ENCODE measurements at regions not wholly inside any gene's neighbourhood (a gene's known extent, or its start where the extent isn't known, plus 50 kb on each side); places are given as distances from the start of the nearest gene placed in this dataset.

DNA sequence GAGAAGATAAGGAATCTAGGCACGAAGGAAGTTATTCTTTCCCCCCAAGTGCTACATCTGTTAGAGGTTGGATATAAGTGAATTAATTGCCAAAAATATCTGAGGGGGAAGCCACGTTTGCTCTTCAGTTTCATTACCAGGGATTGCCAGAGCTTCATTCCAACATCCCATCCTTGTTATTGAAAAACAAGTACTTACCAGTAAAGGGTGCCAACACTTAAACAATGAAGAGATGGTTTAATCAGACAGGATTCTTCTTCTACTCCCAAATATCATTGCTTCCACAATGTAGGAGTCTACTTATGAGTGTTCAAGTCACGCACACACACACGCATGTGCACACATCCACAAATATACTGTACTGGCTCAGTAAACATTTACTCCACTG is 312.4 kb downstream of the RPAP3 start:
- ATAC-seq (no peak), DNase-seq (no peak)
- H3K27ac Mint-ChIP-seq = peak overlapping the region; percentile 56 to 92
- peaks cover 0 to 5% of the 10 kb centered on the region in 2 donors for H3K9me3 Mint-ChIP-seq
- H3K4me3 Mint-ChIP-seq = peak overlapping the region; percentile 61 to 92
- no peaks in the 10 kb centered on the region for H3K27me3 Mint-ChIP-seq
- peaks cover 96% of the 10 kb centered on the region for H3K4me1 Mint-ChIP-seq

DNA sequence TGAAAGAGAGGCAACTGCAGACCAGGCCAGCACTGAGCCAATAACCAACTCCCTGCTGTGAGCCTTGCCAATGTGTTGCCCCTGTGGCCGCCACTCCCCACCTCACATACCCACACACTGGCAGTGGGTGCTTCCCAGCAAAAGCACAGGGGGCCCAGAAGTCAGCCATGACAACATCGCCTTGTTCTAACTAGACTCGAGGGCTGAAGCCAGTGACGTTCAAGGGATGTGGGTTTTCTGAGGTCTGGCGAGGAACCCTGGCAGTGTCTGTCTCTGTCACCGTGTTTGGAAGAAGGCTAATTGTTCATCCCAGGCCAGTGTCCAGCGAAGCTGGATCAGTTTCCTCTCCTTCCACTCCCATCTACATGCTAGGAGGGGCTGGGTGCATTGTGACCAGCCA is 311.8 kb upstream of the AMIGO2 start:
- Mint-ChIP-seq H3K4me3 (peak overlapping the region; percentile 79 to 92), H3K27me3 (no peaks in the 10 kb centered on the region), H3K4me1 (peaks cover 90% of the 10 kb centered on the region), H3K27ac (peak overlapping the region; percentile 98 to 100), H3K9me3 (peaks cover 0 to 5% of the 10 kb centered on the region in 2 donors)
- ATAC-seq = peak; percentile 90
- peak; percentile 80 to 92 for DNase-seq

- Mint-ChIP-seq H3K27ac (peak overlapping the region in 1 of 2 donors; percentile 96), H3K9me3 (peaks cover 0 to 5% of the 10 kb centered on the region in 2 donors), H3K4me1 (peaks cover 84% of the 10 kb centered on the region), H3K4me3 (peak overlapping the region in 1 of 2 donors; percentile 17), H3K27me3 (no peaks in the 10 kb centered on the region)
- ATAC-seq (no peak), DNase-seq (no peak)
Observed at GRCh38 chr12:47388712-47389111, 309.0 kb upstream of the AMIGO2 start.

DNA sequence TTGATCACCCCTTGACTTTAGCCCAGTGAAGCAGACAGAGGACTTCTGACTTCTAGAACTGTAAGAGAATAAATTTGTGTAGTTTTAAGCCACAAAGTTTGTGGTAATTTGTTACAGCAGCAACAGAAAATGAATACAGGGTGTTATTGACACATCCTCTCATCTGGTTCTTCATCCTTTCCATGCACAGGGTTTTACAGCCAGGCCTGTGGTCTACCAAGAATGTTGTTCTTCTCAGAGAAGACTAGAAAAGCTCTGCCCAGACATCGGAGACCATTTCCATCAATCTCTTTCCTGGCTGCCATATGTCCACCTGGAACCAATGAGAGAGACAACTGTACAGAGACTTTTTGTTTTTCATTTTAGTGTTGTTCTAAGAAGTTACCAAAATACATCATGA is 308.2 kb upstream of the AMIGO2 start:
- H3K27ac Mint-ChIP-seq = peak overlapping the region; percentile 74 to 96
- no peaks in the 10 kb centered on the region for H3K27me3 Mint-ChIP-seq
- no peak for ATAC-seq
- H3K4me3 Mint-ChIP-seq = peak overlapping the region in 1 of 2 donors; percentile 20
- H3K9me3 Mint-ChIP-seq = peaks cover 0 to 5% of the 10 kb centered on the region in 2 donors
- peaks cover 84% of the 10 kb centered on the region for H3K4me1 Mint-ChIP-seq
- peak in 1 of 2 donors; percentile 27 for DNase-seq

GRCh38 chr12:47385653-47386052 is 305.9 kb upstream of the AMIGO2 start:
- ATAC-seq = no peak
- peaks cover 73% of the 10 kb centered on the region for H3K4me1 Mint-ChIP-seq
- H3K27ac Mint-ChIP-seq = peak overlapping the region in 1 of 2 donors; percentile 95
- no peak for DNase-seq
- peak overlapping the region in 1 of 2 donors; percentile 45 for H3K4me3 Mint-ChIP-seq
- H3K9me3 Mint-ChIP-seq = peaks cover 5 to 15% of the 10 kb centered on the region in 2 donors
- no peaks in the 10 kb centered on the region for H3K27me3 Mint-ChIP-seq

DNA sequence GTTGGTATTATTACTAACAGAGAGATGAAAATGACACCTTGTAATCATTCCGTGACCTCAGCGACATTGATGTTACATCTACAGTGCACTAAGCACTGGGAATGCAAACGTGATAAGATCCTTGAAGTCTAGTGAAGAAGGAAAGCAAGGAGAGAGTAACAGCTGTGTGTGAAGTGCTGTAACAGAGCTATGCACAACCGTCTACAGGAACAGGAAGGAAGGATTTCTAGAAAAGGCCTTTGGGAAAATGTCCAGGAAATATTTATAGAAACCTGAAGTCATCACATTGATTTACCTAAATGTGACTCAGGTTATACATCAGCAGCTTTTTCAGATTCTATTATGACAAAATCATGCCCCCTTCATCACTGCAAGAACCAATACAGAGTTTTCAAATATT is 304.2 kb upstream of the AMIGO2 start:
- DNase-seq (no peak), ATAC-seq (no peak)
- H3K27me3 Mint-ChIP-seq = no peaks in the 10 kb centered on the region
- peak overlapping the region; percentile 6 to 45 for H3K4me3 Mint-ChIP-seq
- H3K4me1 Mint-ChIP-seq = peaks cover 73% of the 10 kb centered on the region
- peak overlapping the region in 1 of 2 donors; percentile 95 for H3K27ac Mint-ChIP-seq
- peaks cover 11 to 25% of the 10 kb centered on the region in 2 donors for H3K9me3 Mint-ChIP-seq

DNA sequence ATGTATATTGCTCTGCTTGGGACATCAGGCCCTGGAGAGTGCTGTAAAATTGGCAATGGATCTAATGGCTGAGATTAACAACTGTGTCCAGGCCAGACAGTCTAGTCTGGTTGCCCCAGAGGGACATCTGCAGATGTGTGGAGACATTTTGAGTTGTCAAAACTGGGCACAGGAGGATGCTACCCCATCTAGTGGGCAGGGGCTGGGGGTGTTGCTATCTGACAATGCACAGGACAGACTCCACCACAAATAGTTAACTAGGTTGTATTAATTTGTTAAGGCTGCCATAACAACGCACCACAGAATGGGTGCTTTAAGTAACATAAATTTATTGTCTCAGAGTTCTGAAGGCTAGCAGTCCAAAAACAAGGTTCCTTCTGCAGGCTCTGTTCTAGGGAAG is 302.5 kb upstream of the AMIGO2 start:
- peak; percentile 89 for ATAC-seq
- Mint-ChIP-seq H3K4me1 (peaks cover 68% of the 10 kb centered on the region), H3K4me3 (no peak overlapping the region), H3K9me3 (peaks cover 13 to 25% of the 10 kb centered on the region in 2 donors), H3K27ac (no peak overlapping the region), H3K27me3 (no peaks in the 10 kb centered on the region)
- no peak for DNase-seq

- DNase-seq = no peak
- Mint-ChIP-seq H3K9me3 (peaks cover 17 to 50% of the 10 kb centered on the region in 2 donors), H3K27ac (peak overlapping the region in 1 of 2 donors; percentile 88), H3K4me3 (peak overlapping the region in 1 of 2 donors; percentile 40), H3K4me1 (peaks cover 49% of the 10 kb centered on the region), H3K27me3 (no peaks in the 10 kb centered on the region)
- no peak for ATAC-seq
Observed at GRCh38 chr12:47378907-47379306, 299.1 kb upstream of the AMIGO2 start.

DNA sequence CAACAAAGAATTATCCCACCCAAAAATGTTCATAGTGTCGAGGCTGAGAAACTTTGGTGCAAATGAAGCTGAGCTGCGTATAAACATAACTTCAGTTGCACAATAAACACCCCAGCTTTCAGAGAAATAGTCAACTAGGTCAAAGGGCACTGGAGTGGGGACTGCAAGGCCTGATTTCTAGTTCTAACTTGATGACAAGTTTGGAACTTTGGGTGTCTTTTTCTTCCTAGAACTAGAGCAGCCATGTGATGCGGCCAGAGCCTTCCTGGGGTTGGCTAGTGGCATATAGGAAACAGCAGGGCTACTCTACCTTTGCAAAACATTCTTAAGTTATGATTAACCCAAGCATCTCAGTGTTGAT is 298.4 kb upstream of the AMIGO2 start:
- no peak for DNase-seq
- Mint-ChIP-seq H3K4me3 (no peak overlapping the region), H3K4me1 (peaks cover 47% of the 10 kb centered on the region), H3K27me3 (no peaks in the 10 kb centered on the region), H3K27ac (peak overlapping the region in 1 of 2 donors; percentile 88), H3K9me3 (peaks cover 23 to 57% of the 10 kb centered on the region in 2 donors)
- no peak for ATAC-seq

- Mint-ChIP-seq H3K9me3 (peaks cover 23 to 55% of the 10 kb centered on the region in 2 donors), H3K27ac (no peak overlapping the region), H3K27me3 (no peaks in the 10 kb centered on the region), H3K4me1 (peaks cover 45% of the 10 kb centered on the region), H3K4me3 (no peak overlapping the region)
- DNase-seq (no peak), ATAC-seq (no peak)
Observed at GRCh38 chr12:47377414-47378221, 297.9 kb upstream of the AMIGO2 start.

DNA sequence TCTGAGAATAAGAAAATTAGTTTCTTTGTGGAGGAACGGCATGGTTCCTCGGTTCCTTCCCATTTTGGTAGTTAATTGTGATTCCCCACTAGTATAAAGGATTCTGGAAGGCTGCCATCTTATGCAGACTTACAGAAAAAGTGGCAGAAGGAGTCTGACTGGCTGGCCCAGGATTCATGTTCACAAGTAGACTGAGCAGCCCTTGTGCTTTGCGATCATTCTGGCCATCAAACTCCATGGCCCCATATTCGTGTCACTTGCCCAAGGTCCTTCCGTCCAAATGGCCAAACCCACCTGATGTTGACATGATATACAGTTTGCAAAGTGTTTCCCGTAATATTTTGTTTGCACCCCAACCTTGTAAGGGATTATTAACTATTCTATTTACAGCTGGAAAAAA is 297.2 kb upstream of the AMIGO2 start:
- Mint-ChIP-seq H3K27me3 (no peaks in the 10 kb centered on the region), H3K4me1 (peaks cover 38% of the 10 kb centered on the region), H3K9me3 (peaks cover 23 to 49% of the 10 kb centered on the region in 2 donors), H3K4me3 (no peak overlapping the region), H3K27ac (no peak overlapping the region)
- ATAC-seq = no peak
- no peak for DNase-seq

- Mint-ChIP-seq H3K27ac (no peak overlapping the region), H3K27me3 (no peaks in the 10 kb centered on the region), H3K4me3 (no peak overlapping the region), H3K4me1 (peaks cover 18% of the 10 kb centered on the region), H3K9me3 (peaks cover 9 to 35% of the 10 kb centered on the region in 2 donors)
- ATAC-seq (no peak), DNase-seq (no peak)
Observed at GRCh38 chr12:47373554-47374150, 293.9 kb upstream of the AMIGO2 start.

DNA sequence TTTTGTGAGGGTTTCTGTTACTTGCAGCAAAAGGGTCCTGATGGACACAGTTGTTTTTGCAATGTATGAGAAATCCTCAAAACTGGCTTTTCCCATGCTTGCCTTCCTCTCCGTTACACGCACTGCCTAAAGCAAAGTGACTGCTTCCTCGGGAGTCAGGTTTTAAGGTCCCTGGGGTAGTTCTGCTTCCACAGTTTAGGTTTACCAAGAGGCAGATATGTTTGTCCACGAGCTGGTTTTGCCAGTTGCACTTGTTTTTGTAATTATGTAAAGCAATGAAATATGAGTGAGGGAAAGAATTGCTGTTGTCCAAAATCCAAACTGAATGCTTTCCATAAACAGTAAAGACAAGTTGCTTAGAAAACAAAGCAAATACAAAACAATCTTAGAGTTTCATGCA is 290.7 kb upstream of the AMIGO2 start:
- Mint-ChIP-seq H3K27me3 (no peaks in the 10 kb centered on the region), H3K9me3 (peaks cover 9 to 24% of the 10 kb centered on the region in 2 donors), H3K4me3 (no peak overlapping the region), H3K27ac (no peak overlapping the region), H3K4me1 (peaks cover 9% of the 10 kb centered on the region)
- DNase-seq (no peak), ATAC-seq (no peak)

DNA sequence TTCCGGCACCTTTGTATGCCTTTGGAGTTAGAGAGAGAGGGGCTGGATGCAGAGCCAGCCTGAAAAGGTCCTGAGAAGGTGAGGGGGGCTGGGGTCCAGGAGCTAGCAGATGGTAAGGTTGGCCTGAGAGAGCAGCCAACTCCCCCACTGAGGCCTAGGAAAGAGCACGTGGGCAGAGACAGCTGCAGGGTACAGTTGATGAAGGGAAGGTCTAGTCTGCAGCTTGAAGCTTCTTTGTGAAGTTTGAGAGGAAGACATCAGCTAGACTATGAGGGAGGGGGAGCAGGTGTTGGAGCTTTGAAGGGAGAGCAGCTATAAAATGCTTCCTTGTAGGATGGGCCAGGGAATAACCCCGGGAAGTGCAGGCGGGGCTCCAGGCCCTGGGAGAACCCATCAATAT is 289.3 kb upstream of the AMIGO2 start:
- DNase-seq (no peak), ATAC-seq (no peak)
- Mint-ChIP-seq H3K4me1 (peaks cover 9% of the 10 kb centered on the region), H3K4me3 (no peak overlapping the region), H3K9me3 (peaks cover 7 to 11% of the 10 kb centered on the region in 2 donors), H3K27ac (no peak overlapping the region), H3K27me3 (no peaks in the 10 kb centered on the region)

DNA sequence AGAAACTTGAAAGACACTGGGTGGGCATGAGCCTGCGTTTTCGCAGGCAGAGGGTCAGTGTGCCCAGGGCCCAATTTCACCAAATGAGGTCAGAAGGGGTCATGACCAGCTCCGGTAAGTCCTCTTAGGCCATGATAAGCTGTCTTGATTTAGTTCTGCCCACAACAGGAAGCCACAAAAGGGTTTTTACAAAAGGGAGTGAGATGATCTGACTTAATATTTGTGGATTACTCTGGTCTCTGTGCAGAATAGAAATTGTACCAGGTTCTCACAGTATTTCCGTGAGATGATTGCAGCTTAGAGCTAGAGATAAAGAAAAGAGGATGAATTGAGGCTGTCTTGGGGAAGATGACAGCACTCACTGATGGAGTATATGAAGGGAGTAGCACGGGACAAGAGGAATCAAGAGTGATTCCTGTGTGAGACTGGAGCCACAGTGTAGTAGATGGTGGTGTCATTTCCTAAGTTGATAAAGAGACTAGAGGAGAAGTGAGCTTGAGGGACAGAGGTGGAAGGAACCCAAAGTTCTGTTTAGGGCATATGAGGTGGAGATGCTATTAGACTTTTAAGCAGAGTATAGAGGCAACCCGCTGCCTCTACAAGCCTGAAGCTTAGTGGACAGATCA is 288.3 kb upstream of the AMIGO2 start:
- no peak overlapping the region for H3K27ac Mint-ChIP-seq
- H3K9me3 Mint-ChIP-seq = no peaks in the 10 kb centered on the region
- H3K4me3 Mint-ChIP-seq = no peak overlapping the region
- no peaks in the 10 kb centered on the region for H3K27me3 Mint-ChIP-seq
- peak; percentile 49 for ATAC-seq
- peaks cover 3% of the 10 kb centered on the region for H3K4me1 Mint-ChIP-seq
- DNase-seq = no peak

- H3K4me3 Mint-ChIP-seq = no peak overlapping the region
- peaks cover 15% of the 10 kb centered on the region for H3K4me1 Mint-ChIP-seq
- H3K9me3 Mint-ChIP-seq = no peaks in the 10 kb centered on the region
- no peak for ATAC-seq
- H3K27ac Mint-ChIP-seq = no peak overlapping the region
- DNase-seq = no peak
- H3K27me3 Mint-ChIP-seq = no peaks in the 10 kb centered on the region
Observed at GRCh38 chr12:47366579-47366978, 286.8 kb upstream of the AMIGO2 start.

Measured in stimulated activated naive CD8-positive, alpha-beta T cell treated with anti-CD3 and anti-CD28 coated beads, Interleukin-15, amount 100 ng/mL, for 72 hours (primary cell).